ENCODE measurements at regions not wholly inside any gene's neighbourhood (a gene's known extent, or its start where the extent isn't known, plus 50 kb on each side); places are given as distances from the start of the nearest gene placed in this dataset.

DNA sequence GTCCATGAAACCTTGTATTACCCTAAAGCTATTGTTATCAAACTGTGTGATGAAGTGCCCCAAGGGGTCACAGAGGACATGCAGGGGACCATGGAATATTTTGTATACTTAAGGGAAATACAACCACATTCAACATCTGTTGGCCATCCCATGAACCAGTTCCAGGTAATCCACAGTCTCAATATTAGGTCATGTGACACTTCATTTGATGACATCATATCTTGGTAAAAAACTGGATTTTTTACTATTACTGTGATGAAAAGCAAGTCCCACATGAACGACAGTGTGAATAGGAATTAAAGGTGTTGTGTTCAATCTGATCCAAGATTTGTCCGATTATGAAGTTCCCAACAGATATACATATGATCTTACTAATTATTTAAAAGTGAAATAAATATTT, 355.2 kb downstream of the IRS2 start:
- TF ChIP-seq, protein P1, sequence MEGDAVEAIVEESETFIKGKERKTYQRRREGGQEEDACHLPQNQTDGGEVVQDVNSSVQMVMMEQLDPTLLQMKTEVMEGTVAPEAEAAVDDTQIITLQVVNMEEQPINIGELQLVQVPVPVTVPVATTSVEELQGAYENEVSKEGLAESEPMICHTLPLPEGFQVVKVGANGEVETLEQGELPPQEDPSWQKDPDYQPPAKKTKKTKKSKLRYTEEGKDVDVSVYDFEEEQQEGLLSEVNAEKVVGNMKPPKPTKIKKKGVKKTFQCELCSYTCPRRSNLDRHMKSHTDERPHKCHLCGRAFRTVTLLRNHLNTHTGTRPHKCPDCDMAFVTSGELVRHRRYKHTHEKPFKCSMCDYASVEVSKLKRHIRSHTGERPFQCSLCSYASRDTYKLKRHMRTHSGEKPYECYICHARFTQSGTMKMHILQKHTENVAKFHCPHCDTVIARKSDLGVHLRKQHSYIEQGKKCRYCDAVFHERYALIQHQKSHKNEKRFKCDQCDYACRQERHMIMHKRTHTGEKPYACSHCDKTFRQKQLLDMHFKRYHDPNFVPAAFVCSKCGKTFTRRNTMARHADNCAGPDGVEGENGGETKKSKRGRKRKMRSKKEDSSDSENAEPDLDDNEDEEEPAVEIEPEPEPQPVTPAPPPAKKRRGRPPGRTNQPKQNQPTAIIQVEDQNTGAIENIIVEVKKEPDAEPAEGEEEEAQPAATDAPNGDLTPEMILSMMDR (IDR thresholded peaks at IDR 0.05): no peak
- no peak for TF ChIP-seq POLR2A (IDR thresholded peaks at IDR 0.05)
- TF ChIP-seq POLR2AphosphoS5 (IDR thresholded peaks at IDR 0.05): no peak

Data from gastroesophageal sphincter (tissue), 3 donors.